Endothelial cell of umbilical vein (primary cell): ENCODE measurements at regions not wholly inside any gene's neighbourhood (a gene's known extent, or its start where the extent isn't known, plus 50 kb on each side); places are given as distances from the start of the nearest gene placed in this dataset.

ENCODE experiments used
- BruUV-seq: library from RNA; stranded (reverse); fragments of 400-500 nt; replicated peaks from 2 replicates; lab custom pipeline; 2021; lab: Mats Ljungman, UMichigan
- CTCF ChIA-PET: fragments of 300-600, 350-600 bp; sonication (Branson Sonifier 250); formaldehyde crosslinking; loops from one replicate; lab custom pipeline; 2021; ENCODE audit warnings: antibody characterized with exemption, inconsistent platforms; lab: Charles Lee
- POLR2A ChIA-PET: fragments of 300-600, 350-600 bp; sonication (Branson Sonifier 250); formaldehyde crosslinking; loops from one replicate; lab custom pipeline; 2021; ENCODE audit warnings: antibody characterized with exemption, inconsistent platforms; lab: Charles Lee
- DNase-seq: peaks from one replicate; pipeline ENCODE4 v3.0.0-alpha.2; 2011; ENCODE audit warnings: low read depth, low spot score
- FAIRE-seq: peaks from 2 replicates; lab custom pipeline; 2011; peaks lifted over from hg19 to GRCh38; lab: Jason Lieb, UNC
- H2AFZ ChIP-seq: 2 replicates; pipeline ENCODE4 v1.6.0; 2012; ENCODE audit warnings: low read depth, low read length, control low read depth, inconsistent platforms
- H3K27ac ChIP-seq: 2 replicates; pipeline ENCODE4 v1.5.1; 2011; ENCODE audit warnings: low read depth, mild to moderate bottlenecking, control low read depth, low read length, moderate library complexity; ENCODE audit not compliant: insufficient read depth
- H3K27me3 ChIP-seq, 2 experiments: 2 replicates each; pipeline versions ENCODE4 v1.6.0 to v1.6.1; 2011; ENCODE audit warnings: low read length in 2 of 2, mixed read lengths in 1 of 2; ENCODE audit not compliant: control insufficient read depth in 2 of 2, insufficient read depth in 2 of 2
- H3K36me3 ChIP-seq, 2 experiments: 2 replicates in 1 of 2; 3 replicates in 1 of 2; pipeline ENCODE4 v1.5.1; 2011; ENCODE audit warnings: low read length in 2 of 2, mild to moderate bottlenecking in 1 of 2, moderate library complexity in 1 of 2; ENCODE audit not compliant: control insufficient read depth in 2 of 2, insufficient read depth in 2 of 2; ENCODE audit errors: extremely low read depth in 1 of 2
- H3K4me1 ChIP-seq: 3 replicates; pipeline ENCODE4 v1.5.1; 2011; ENCODE audit warnings: mild to moderate bottlenecking, low read length; ENCODE audit not compliant: control insufficient read depth, insufficient read depth; ENCODE audit errors: extremely low read depth
- H3K4me2 ChIP-seq: 2 replicates; pipeline ENCODE4 v1.6.1; 2011; ENCODE audit warnings: low read length, control low read depth, mixed read lengths; ENCODE audit not compliant: insufficient read depth
- H3K4me3 ChIP-seq, 3 experiments: fragments of 200-600 bp in 1 of 3; sonication (generic), shearing (Covaris generic) in 1 of 3; replicated peaks in 1 of 3; 2 replicates each; pipeline ENCODE4 v1.5.1; 2011 to 2016; ENCODE audit warnings: control low read depth in 3 of 3, low read length in 3 of 3, mild to moderate bottlenecking in 2 of 3, inconsistent platforms in 1 of 3, low read depth in 1 of 3, moderate library complexity in 1 of 3; ENCODE audit not compliant: insufficient read depth in 1 of 3
- H3K79me2 ChIP-seq: 2 replicates; pipeline ENCODE4 v1.6.0; 2012; ENCODE audit warnings: low read length, inconsistent platforms; ENCODE audit not compliant: control insufficient read depth, insufficient read depth
- H3K9ac ChIP-seq: replicated peaks from 2 replicates; pipeline ENCODE3; 2011; ENCODE audit warnings: low read length, control low read depth; ENCODE audit not compliant: insufficient read depth; ENCODE audit errors: extremely low read depth
- H3K9me1 ChIP-seq: replicated peaks from 3 replicates; pipeline ENCODE4 v1.6.0; 2011; ENCODE audit warnings: mild to moderate bottlenecking, low read length; ENCODE audit not compliant: control insufficient read depth, insufficient read depth; ENCODE audit errors: extremely low read depth
- H3K9me3 ChIP-seq: replicated peaks from 2 replicates; pipeline ENCODE4 v1.5.1; 2012; ENCODE audit warnings: low read length, inconsistent platforms; ENCODE audit not compliant: control insufficient read depth, insufficient read depth
- H4K20me1 ChIP-seq: replicated peaks from 2 replicates; pipeline ENCODE3; 2011; ENCODE audit warnings: mild to moderate bottlenecking, low read length; ENCODE audit not compliant: control insufficient read depth, insufficient read depth; ENCODE audit errors: extremely low read depth
- EZH2 ChIP-seq: IDR thresholded peaks from 2 replicates; pipeline ENCODE4 v1.6.1; 2012; ENCODE audit warnings: borderline replicate concordance, low read depth, mild to moderate bottlenecking, moderate library complexity, low read length, inconsistent platforms; ENCODE audit not compliant: severe bottlenecking
- FOS ChIP-seq: IDR thresholded peaks from 2 replicates; pipeline ENCODE4 v1.6.1; 2011; ENCODE audit warnings: mild to moderate bottlenecking, low read length, moderate library complexity, borderline replicate concordance; ENCODE audit not compliant: insufficient read depth
- GATA2 ChIP-seq: IDR thresholded peaks from 2 replicates; pipeline ENCODE4 v1.7.0; 2011; ENCODE audit warnings: low read depth, mild to moderate bottlenecking, moderate library complexity, mixed read lengths, low read length; ENCODE audit not compliant: insufficient read length, insufficient read depth
- JUN ChIP-seq: IDR thresholded peaks from 2 replicates; pipeline ENCODE4 v1.6.1; 2011; ENCODE audit warnings: borderline replicate concordance, low read depth; ENCODE audit not compliant: insufficient read length, insufficient read depth
- MYC ChIP-seq: IDR thresholded peaks from one replicate; pipeline ENCODE4 v1.6.1; 2011; ENCODE audit warnings: mild to moderate bottlenecking, low read depth, low read length
- POLR2A ChIP-seq: IDR thresholded peaks from 2 replicates; pipeline ENCODE4 v1.6.1; 2012; ENCODE audit warnings: low read depth, mild to moderate bottlenecking, control low read depth, low read length
- POLR2AphosphoS5 ChIP-seq: IDR thresholded peaks from 2 replicates; pipeline ENCODE4 v1.6.1; 2012; ENCODE audit warnings: low read depth, mild to moderate bottlenecking, control low read depth, low read length, moderate library complexity; ENCODE audit not compliant: insufficient read depth
- dilution Hi-C: fragments of 300-500 bp; cut with MboI; formaldehyde crosslinking; loops from one replicate; pipeline ENCODE4 v1.15.0; 2019; ENCODE audit warnings: low sequenced_read_pairs; ENCODE audit not compliant: extremely low pct_ligation_motif_present
- intact Hi-C: fragments of 100-400 bp; cut with micrococcal nuclease; formaldehyde crosslinking; loops from one replicate; pipeline ENCODE4 v1.10.0; 2022
- TF ChIP-seq, protein P1 (sequence below), 2 donors: IDR thresholded peaks; 1 replicate in 1 of 2; 2 replicates in 1 of 2; pipeline ENCODE4 v1.5.1; 2011; ENCODE audit warnings: low read length in 2 of 2, mild to moderate bottlenecking in 2 of 2, moderate library complexity in 2 of 2, control low read depth in 1 of 2, inconsistent platforms in 1 of 2, low read depth in 1 of 2; ENCODE audit not compliant: insufficient read depth in 1 of 2; ENCODE audit errors: extremely low read depth in 1 of 2
- TF ChIP-seq, protein P2 (sequence below): IDR thresholded peaks from 2 replicates; pipeline ENCODE4 v1.6.1; 2011; ENCODE audit not compliant: insufficient read depth, insufficient read length

DNA sequence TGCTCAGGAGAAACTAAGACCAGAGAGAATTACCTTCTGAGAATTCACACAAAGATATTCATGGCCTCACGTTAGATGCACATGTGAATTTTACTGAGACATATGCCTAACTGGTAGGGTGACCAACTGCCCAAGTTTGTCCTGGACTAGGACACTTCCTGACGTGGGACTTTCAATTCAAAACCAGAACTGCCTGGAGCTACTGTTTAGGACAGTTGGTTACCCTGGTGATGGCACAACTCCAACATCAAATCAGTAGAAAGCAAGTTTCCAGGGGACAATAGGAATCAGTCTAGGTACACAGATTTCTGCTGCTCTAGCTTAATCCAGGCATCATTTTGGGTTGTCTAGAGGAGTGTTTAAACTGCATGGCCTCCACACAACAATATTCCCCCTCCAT is 178.7 kb downstream of the GXYLT1 start:
- ChIA-PET POLR2A (no interaction called here), CTCF (no interaction called here)
- intact Hi-C loops (no loop called here), dilution Hi-C loops (no loop called here)
- Histone ChIP-seq H4K20me1 (no peaks in the 10 kb centered on the region), H3K27ac (no peak overlapping the region), H2AFZ (no peak overlapping the region), H3K36me3 (no peaks in the 10 kb centered on the region), H3K4me3 (no peak overlapping the region), H3K79me2 (no peaks in the 10 kb centered on the region), H3K9me1 (no peaks in the 10 kb centered on the region), H3K4me1 (peaks cover 4% of the 10 kb centered on the region), H3K27me3 (no peaks in the 10 kb centered on the region), H3K9me3 (no peaks in the 10 kb centered on the region), H3K4me2 (no peak overlapping the region), H3K9ac (no peak overlapping the region)
- TF ChIP-seq POLR2A: no peak
- FAIRE-seq: no peak
- BruUV-seq: no TSS peak
- DNase-seq: no peak

DNA sequence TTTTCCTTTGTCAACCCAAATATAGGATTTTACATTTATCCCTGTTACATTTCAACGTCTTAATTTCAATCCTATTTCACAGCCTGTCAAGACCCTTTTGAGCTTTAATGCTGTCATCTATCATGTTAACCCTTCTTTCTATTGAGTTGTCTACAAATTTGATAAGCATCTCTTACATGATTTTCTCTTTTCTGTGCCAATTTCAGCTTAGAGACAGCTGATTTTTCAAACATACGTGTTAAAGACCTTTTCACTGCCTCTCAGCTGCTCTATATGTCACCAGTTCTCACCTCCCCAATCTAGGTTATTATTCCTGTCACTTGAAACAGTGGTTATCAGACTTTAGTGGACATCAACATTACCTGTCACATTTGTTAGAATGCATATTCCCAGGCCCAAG is 181.3 kb downstream of the GXYLT1 start:
- TF ChIP-seq FOS (no peak), MYC (no peak), GATA2 (no peak), POLR2AphosphoS5 (no peak), POLR2A (no peak), JUN (no peak), EZH2 (no peak)
- TF ChIP-seq, protein P1, sequence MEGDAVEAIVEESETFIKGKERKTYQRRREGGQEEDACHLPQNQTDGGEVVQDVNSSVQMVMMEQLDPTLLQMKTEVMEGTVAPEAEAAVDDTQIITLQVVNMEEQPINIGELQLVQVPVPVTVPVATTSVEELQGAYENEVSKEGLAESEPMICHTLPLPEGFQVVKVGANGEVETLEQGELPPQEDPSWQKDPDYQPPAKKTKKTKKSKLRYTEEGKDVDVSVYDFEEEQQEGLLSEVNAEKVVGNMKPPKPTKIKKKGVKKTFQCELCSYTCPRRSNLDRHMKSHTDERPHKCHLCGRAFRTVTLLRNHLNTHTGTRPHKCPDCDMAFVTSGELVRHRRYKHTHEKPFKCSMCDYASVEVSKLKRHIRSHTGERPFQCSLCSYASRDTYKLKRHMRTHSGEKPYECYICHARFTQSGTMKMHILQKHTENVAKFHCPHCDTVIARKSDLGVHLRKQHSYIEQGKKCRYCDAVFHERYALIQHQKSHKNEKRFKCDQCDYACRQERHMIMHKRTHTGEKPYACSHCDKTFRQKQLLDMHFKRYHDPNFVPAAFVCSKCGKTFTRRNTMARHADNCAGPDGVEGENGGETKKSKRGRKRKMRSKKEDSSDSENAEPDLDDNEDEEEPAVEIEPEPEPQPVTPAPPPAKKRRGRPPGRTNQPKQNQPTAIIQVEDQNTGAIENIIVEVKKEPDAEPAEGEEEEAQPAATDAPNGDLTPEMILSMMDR (IDR thresholded peaks at IDR 0.05; ENCODE audit: extremely low read depth in 1 of 2, insufficient read depth in 1 of 2, low read depth in 1 of 2, low read length in 2 of 2): no peak
- TF ChIP-seq, protein P2, sequence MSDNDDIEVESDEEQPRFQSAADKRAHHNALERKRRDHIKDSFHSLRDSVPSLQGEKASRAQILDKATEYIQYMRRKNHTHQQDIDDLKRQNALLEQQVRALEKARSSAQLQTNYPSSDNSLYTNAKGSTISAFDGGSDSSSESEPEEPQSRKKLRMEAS: no peak
- Histone ChIP-seq H3K36me3 (no peaks in the 10 kb centered on the region), H2AFZ (no peak overlapping the region), H3K9me1 (no peaks in the 10 kb centered on the region), H3K4me3 (no peak overlapping the region), H3K27me3 (no peaks in the 10 kb centered on the region), H3K4me1 (peaks cover 4% of the 10 kb centered on the region), H3K4me2 (no peak overlapping the region), H3K9ac (no peak overlapping the region), H3K27ac (no peak overlapping the region), H3K79me2 (no peaks in the 10 kb centered on the region), H3K9me3 (no peaks in the 10 kb centered on the region), H4K20me1 (no peaks in the 10 kb centered on the region)
- DNase-seq: no peak
- intact Hi-C loops (no loop called here), dilution Hi-C loops (no loop called here)
- no TSS peak for BruUV-seq
- ChIA-PET POLR2A (no interaction called here), CTCF (interaction anchor here (1.0 to 1.2 kb wide), 2 partner anchors 9 to 32 kb away, joined by 3 read pairs; no protein-coding TSS in a partner anchor)
- FAIRE-seq: no peak
